ENCODE measurements at regions not wholly inside any gene's neighbourhood (a gene's known extent, or its start where the extent isn't known, plus 50 kb on each side); places are given as distances from the start of the nearest gene placed in this dataset.

DNA sequence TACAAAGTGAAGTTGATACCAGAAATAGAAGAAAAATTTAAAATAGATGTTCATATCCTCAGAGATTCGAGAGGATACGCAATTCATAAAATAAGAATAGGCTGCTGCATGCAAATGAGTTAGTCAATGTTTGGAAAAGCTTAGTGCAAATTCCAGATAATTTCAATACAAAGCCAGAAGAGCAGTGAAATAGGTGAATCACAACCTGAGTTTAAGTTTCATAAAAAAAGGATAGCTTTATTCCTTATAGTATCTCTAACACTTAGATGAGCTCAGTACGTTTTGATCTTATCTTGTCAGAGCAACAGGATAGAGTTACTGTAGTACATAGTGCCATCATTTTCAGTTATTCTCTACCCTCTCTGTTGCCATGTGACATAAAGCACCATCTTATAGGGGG, 653.4 kb upstream of the ZNF608 start:
- in situ Hi-C loops (cut with MboI; ENCODE audit: low sequenced_read_pairs) = no loop called here

DNA sequence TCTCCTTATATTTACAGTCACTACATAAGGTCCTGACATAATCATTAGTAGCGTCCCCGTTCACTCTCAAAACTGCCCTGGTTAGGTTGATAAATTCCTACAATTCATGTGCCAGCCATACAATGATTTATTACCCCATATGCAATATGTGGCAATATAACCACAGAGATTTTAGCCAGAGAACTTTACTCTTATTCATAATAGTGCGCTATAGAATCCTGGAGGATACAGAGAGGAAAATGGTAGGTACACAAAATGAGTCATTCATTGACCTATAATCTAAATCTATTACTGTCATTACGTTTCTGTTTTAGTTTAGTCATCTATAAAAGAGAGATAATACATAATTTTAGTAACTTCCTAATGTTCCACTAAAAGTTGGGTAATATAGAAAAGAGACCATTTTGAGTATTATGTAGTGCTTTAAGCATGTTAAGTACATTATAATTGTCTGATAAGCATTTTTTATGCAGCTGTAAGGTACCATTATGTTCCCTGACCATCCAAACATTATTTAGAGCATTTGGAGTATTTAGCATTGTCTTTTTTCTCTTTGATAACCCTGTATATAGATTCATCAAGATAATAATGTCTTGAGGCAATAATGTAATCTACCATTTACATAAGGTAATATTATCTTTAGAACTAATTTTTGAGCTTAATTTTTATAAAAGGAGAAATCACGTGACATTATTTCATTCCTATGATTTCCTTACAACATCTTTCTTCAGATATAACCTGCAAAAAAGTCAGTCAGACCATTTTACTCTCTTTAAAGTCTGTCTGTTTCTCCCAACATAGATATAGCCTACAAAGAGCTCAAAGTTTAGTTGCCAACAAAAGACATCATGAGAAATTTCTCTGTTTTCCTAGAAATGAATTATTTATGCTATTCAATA, 655.5 kb upstream of the ZNF608 start:
- in situ Hi-C loops (cut with MboI; ENCODE audit: low sequenced_read_pairs) = no loop called here

DNA sequence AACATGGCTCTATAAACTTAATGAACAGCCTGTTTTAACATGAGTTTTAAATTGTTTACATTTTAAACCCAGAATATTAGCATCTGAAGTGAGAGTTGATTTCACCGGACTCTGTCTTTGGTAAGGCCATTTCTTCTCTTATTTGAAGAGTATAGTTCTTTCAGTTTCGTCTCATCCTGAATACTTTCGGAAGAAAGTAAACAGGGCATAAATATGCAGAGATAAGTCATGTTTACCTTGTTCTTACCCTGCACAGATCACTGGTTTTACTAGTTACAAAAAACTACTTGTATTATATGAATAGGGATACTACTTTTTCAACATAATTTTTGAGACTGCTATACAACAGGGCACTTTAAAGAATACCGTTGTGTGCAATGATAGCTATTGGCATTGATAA, 656.3 kb upstream of the ZNF608 start:
- in situ Hi-C loops (cut with MboI; ENCODE audit: low sequenced_read_pairs) = no loop called here

DNA sequence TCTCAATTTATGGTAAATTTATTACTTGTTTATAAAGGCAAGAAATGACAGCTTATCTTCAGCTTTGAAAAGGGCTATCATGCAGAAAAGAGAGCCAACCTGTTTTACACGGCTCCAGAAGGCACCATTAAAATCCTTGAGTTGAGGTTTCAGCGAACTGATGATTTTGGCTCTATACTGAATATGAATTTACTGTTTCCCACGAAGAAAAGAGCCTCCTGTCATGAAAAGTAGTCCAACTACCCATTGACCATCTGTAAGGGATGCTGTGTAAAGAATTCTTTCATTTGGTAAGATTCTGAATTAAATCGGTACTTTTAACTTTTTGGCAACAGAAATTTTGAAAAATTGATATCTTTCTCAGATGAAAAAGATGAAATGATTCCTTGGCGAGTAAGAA, 657.6 kb upstream of the ZNF608 start:
- in situ Hi-C loops (cut with MboI; ENCODE audit: low sequenced_read_pairs) = no loop called here

DNA sequence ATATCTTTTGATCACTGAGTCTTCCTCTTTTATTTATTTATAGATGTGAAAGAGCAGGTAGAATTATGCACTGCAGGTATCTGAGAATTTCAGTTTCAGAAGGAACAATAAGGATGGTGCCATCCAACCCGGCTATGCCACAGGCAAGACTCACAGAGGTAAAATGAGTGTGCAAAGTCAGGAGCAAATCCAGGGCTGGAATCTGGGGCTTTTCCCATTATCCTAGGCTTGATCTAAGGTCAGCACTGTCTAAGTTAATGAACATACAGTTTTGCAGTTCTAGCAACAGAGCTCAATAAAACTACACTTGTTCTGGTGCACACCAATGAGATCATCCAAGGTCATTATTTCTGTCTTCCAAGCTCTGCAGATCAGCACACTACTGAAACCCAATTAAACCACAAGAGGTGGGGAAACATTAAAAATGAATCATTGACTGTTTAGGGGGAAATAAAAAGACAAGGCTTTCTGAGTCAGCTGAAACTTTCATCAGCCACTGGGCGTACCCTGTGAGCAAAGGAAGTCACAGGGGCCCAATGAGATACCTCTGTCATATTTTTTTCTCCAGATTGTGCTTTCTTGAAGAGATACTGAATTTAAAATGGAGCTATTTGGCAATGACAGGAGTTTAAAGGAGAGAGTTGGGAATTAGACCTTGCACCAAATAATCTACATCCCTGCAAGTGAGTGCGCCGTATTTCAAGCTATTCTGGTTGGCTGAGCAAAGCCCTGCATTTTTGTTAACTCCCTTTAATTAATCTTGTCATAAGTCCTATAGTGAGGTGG, 662.2 kb upstream of the ZNF608 start:
- in situ Hi-C loops (cut with MboI; ENCODE audit: low sequenced_read_pairs) = no loop called here

DNA sequence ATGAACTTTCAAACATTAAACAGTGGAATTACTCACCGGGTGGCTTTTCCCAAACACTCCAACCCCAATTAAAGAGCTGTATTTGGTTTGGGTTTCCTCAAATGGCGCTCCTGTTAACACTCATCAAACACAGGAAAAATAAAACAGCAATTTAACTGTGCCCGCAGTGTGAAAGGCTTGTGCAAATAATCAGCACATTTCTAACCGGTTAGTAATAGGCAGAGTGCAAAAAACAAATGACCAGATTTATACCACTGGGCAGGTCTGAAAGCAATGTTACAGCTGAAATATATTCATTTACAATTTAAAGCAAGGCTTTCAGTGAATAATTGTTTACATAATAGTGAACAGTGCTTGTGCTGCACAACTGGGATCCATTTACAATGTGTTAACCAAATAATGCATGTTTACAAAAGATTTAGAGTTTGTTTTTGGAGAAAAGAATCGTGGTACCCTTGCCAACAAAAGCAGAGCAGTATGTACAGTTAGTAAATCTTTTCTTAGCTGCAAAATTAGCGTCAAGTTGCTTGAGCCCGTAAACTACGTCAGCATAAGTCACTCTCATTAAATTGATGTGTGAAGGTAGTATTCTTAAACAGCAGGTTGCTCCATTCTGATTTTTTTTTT, 662.9 kb upstream of the ZNF608 start:
- in situ Hi-C loops (cut with MboI; ENCODE audit: low sequenced_read_pairs) = no loop called here

DNA sequence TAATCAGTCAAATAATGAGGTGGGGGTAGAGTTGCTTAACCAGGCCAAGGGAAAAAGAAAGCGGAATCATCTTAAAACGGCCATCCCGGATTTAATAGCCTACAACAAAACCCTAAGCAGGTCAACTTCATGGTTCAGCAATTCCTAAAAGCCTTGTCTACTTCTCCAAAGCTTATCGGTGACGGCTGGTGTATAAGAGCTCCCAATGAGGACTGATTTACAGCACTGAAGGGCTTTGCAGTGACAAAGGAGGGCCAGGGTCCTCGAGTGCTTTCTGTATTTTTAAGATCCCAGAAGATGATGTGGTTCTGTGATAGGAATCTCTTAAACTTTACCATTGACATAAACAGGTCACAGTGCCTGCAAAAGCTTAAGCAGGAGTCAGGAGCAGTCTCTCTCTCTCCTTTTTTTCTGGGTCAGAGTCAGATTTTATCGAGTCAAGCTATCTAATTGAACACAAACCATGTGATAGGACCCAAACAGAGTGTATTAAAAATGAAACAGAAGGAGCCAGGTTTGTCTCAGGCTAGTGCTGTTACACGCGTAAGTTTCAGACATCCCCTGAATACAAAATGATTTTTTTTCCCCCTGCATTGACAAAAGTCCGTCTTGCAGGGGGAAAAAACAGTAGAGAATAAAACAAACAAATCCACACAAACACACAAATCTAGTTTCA, 663.6 kb upstream of the ZNF608 start:
- in situ Hi-C loops (cut with MboI; ENCODE audit: low sequenced_read_pairs) = no loop called here

DNA sequence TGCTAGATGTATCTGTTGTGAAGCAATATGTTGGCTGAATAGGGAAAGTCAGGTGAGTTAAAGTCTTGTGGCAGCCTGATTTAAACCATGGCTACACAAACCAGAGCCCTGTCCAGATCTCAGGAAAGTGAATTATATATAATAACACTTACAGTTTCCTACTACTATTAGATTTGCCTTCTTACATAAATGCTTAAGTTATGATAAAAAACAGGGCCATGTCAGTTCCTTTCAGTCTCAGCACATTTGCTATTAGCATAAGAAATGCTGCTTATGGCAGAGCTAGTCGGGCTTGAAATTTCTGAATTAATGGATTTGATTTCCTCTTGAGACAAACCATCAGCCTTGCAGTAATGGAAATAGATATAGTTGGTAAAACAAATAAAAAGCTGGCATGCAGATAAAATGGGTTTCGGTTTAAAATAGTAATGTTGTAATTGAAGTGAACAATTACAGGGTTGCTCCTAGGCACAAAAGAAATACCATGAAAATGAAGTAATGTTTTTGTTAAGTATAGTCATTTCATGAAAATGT, 664.2 kb upstream of the ZNF608 start:
- in situ Hi-C loops (cut with MboI; ENCODE audit: low sequenced_read_pairs) = no loop called here

DNA sequence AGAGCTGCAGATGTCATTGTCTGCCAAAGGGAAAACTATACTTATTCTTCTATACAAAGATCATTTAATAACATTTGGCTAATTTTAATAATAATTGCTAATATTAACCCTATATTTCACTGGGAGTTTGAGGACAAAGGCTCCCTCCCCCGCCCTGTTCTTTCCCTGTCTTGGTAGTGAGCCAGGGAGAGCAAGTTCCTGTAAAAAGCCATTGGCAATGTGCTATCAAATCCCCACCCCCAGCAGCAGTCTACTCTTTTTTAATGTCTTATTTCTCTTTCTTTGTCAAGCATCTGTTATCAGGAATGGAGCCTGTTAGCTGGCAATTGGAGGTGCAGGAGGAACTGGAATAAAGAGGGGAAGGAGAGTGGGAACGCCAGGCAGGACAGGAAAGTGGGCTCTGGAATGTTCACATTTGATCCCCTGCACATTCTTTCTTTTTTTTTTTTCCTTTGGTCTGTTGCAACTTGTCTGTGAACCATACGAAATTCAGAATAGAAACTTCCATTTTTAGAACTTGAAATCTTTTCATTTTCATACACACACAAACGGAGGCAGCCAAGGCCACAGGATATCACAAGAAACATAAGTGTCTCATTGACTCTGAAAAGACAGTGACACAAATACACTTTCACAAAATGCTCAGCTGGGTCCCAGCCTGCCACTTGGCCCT, 664.8 kb upstream of the ZNF608 start:
- in situ Hi-C loops (cut with MboI; ENCODE audit: low sequenced_read_pairs) = no loop called here

DNA sequence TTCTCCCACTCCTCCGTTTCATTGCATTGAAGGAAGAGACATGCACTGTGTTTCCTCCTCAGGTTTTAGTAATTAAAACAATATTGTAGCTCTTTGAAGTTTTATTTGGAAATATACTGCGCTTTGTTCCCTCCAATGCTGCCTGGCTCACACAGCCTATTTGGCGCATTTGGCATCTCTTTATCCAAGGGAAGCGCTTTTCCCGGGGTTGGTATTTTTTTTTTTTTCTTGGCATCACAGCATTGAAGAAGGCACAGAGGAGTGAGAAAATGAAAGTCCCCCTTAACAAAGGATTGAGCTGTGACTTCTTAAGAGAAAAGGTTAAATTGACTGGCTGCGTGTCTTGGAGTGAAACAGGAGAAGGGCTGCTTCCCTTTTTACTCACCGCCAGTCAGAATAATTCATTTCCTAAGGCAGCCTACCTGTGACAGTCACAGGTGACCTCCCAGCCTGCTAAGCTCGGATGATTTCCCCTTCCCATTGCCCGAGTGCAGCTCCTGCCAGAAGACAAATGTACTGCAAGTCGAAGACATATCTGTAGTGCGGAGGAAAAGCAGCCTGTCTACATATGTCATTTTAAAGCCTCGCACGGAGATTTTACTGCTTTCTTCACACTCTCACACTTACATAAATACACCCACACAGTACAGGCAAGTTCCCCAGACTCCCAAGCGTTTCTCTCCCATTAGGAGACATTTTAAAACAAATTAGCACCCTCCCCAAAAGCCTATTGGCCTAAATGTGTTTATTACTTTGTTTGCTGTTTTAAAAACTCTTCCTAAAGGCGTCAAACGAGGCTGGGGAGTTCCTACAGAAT, 665.5 kb upstream of the ZNF608 start:
- in situ Hi-C loops (cut with MboI; ENCODE audit: low sequenced_read_pairs) = no loop called here

DNA sequence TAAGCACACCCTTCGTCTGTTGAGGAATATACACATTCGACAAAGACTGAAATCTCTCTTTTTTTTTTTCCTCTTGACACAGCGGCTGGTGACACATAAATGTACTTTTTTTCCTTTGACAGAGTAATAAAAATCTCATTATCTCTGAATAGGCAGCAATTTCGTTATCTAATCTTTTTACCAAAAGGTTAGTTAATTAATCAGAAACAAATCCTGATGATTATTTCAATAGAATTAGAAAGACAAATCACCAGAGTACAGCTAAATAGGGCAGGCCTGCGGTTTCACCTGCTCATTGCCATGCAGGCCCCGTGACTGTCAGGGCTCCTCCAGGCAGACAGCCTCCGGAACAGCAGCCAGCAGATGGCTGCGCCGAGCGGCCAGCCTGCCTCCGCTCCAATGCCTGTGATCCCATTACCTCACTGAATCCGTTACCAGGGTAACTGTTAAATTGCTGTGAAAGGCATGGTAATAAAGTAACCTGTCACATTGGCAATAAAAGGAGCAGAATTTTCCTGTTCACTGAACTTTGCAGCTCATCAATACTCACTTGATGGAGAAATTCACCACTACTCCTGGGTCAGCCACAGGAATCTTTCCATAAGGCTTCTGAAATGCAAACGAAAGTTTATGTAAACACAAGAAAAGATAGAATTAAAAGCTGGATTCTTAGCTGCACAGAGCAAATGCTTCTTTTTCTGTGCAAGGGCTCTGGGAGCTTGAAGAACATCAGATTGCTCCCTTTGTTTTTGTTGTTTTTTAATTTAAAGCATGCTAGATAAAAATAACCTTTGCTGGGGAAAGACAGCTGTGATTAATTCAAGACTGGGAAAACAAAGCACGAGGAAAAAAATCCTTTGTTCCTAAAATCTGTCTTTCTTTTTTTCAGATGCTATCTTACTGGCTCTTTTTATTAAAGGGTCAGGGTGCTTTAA, 666.4 kb upstream of the ZNF608 start:
- in situ Hi-C loops (cut with MboI; ENCODE audit: low sequenced_read_pairs) = no loop called here

DNA sequence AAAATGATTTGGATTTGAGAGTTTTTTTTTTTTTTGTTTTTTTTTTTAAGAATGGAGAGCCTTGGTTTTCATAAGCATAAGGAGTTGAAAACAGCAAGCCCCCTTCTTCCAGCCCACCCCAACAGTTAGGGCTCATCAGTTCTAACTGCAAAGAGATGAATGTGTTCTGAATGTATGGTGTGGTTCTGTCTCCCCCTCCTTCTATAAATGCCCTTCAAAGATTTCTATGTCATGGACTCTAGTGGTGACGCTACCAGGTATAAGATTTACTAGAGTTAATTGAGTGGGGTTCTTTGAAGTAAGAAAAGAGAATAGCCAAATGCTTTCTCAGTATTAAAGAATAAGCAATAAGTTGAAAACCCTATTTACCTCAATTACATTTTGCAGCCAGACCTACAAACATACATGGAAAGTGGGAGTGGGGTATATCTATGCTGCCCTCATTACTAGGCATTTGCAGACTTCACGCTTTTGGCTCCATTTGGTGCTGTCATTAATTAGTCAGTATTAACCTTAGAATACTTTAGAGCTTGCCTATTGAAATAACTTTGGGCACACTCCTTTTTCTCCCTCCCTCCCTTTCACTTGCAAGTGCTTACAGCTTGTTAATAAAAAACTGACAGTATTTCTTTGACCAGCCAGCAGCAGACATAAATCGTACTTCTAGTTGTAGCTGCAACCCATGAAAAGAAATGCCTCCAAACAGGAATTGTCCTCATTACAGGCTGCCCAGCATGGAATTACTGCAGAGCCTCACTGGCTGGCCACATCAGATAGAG, 667.2 kb upstream of the ZNF608 start:
- in situ Hi-C loops (cut with MboI; ENCODE audit: low sequenced_read_pairs) = no loop called here

DNA sequence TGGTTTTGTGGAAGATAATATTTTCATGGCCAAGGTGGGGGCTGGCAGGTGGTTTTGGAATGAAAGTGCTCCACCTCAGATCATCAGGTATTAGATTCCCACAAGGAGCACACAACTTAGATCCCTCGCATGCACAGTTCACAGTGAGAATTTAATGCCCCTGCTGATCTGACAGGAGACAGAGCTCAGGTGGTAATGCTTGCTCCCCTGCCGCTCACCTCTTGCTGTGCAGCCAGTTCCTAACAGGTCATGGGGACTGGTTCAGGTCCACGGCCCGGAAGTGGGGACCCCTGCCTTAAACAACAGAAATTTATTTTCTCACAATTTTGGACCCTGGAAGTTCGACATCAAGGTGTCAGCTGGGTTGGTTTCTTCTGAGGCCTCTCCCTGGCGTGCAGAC, 668.7 kb upstream of the ZNF608 start:
- in situ Hi-C loops (cut with MboI; ENCODE audit: low sequenced_read_pairs) = no loop called here

DNA sequence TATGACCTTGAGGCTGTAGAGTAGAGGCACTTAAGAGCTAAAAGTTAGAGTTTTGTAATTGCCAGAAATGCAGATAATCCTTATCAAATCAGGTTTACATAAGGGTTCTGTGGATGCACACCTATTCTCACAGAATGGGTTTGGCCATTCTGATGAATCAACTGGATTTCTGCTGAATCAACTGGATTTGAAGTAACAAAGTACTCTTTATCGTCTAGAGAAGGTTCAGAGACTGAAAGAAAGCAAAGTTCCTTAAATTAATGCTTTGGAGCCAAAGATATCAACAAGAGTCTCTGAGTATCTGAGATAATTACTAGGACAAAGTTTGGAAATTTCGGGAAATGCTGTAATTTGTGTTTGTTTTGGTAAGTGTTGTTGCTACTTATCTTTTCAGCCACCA, 669.6 kb upstream of the ZNF608 start:
- in situ Hi-C loops (cut with MboI; ENCODE audit: low sequenced_read_pairs) = no loop called here

DNA sequence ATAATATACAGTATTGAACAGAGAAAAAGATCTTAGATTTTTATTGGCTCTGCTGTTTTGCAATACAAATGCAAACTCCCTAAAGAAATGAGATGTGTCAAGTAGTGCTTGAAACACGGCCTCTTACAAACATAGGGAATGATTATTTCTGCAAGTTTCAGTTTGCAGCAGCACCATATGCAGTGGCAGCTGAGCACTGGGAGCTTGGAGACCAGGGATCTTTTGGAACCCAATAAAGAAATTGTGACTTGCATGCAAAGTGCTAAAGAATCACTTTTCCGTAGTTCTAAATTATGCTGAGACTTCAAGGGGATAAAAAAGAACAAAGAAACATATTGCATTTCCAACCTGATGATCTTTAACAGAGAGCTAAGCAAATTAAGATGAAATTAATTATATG, 674.6 kb upstream of the ZNF608 start:
- in situ Hi-C loops (cut with MboI; ENCODE audit: low sequenced_read_pairs) = no loop called here

DNA sequence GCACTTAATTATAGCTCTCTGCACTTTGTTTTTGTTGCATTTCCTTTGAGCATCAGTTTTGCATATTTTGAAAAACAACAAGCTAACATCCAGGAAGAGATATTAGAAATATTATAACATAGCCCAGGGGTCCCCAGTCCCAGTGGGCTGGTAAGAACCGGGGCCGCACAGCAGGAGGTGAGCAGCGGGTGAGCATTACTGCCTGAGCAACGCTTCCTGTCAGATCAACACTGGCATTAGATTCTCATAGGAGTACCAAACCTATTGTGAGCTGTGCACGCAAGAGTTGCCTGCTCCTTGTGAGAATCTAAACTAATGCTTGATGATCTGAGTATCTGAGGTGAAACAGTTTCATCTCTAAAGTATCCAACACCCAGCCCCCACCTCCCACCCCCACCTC, 675.9 kb upstream of the ZNF608 start:
- in situ Hi-C loops (cut with MboI; ENCODE audit: low sequenced_read_pairs) = no loop called here

DNA sequence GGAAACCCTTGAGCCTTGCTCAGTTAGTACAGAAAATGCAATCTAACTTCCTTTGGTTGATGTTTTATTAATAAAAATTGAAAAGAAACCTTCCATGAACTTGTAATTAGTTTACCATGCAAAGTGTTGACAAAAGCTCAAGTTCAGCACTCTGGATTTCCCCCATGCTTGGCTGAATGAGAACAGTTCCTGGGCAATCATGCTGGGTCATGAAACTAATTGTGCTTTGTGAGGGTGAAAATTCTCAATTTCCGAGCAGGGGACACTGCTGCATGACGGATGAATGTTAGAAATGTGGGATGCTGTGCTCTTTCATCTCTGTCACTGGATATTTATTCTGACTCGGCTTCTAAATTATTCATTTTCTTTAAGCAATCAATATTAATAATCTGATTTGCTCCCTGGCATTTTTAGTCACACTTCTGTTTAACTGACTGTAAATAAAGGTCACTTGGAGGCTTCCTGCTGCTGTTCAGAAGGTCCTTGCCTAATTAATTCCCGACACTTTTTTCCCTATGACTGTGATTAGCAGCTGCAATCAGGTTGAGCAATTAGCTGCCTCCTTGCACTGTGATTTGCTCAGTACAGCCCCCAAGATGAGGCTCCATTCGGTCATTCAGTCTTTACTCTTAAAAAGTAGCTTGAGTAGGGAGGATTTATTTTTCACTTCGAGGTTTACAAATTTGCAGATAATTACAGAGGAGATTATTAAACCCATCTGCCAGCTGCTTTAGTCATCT, 678.1 kb upstream of the ZNF608 start:
- in situ Hi-C loops (cut with MboI; ENCODE audit: low sequenced_read_pairs) = no loop called here
